GM04504 (cell line): ENCODE measurements at regions not wholly inside any gene's neighbourhood (a gene's known extent, or its start where the extent isn't known, plus 50 kb on each side); places are given as distances from the start of the nearest gene placed in this dataset.
"Not testable (repeated sequence)": the region's sequence is repeated elsewhere in the genome, so short reads cannot be mapped to it uniquely, and the experiment has no call there.

ENCODE experiments used
- DNase-seq: peaks from one replicate; pipeline ENCODE4 v3.0.0-alpha.2; 2012; ENCODE audit warnings: low read depth

- DNase-seq: no peak
Observed at GRCh38 chr21:43287111-43287760, 118.4 kb downstream of the CRYAA start.

GRCh38 chr21:43286196-43286595, 117.4 kb downstream of the CRYAA start:
- DNase-seq: no peak

GRCh38 chr21:43284700-43285099, 115.9 kb downstream of the CRYAA start:
- DNase-seq: no peak

- no peak for DNase-seq
Observed at GRCh38 chr21:43284238-43284637, 115.4 kb downstream of the CRYAA start.

- not testable (repeated sequence) for DNase-seq
Observed at GRCh38 chr21:43283925-43284221, 115.1 kb downstream of the CRYAA start.

- no peak for DNase-seq
Observed at GRCh38 chr21:43283136-43283924, 114.5 kb downstream of the CRYAA start.

- no peak for DNase-seq
Observed at GRCh38 chr21:43282358-43283120, 113.7 kb downstream of the CRYAA start.

GRCh38 chr21:43281661-43282357, 113.0 kb downstream of the CRYAA start:
- DNase-seq: no peak

- no peak for DNase-seq
Observed at GRCh38 chr21:43280949-43281633, 112.3 kb downstream of the CRYAA start.

GRCh38 chr21:43279578-43279894, 110.7 kb downstream of the CRYAA start:
- DNase-seq: no peak

- no peak for DNase-seq
Observed at GRCh38 chr21:43278766-43279577, 110.2 kb downstream of the CRYAA start.

GRCh38 chr21:43278359-43278758, 109.6 kb downstream of the CRYAA start:
- DNase-seq: no peak

- no peak for DNase-seq
Observed at GRCh38 chr21:43277481-43278351, 108.9 kb downstream of the CRYAA start.

GRCh38 chr21:43276811-43277210, 108.0 kb downstream of the CRYAA start:
- DNase-seq: no peak

GRCh38 chr21:43275421-43276211, 106.8 kb downstream of the CRYAA start:
- no peak for DNase-seq

- no peak for DNase-seq
Observed at GRCh38 chr21:43274946-43275310, 106.1 kb downstream of the CRYAA start.

GRCh38 chr21:43274022-43274945, 105.5 kb downstream of the CRYAA start:
- no peak for DNase-seq

- no peak for DNase-seq
Observed at GRCh38 chr21:43273708-43274021, 104.9 kb downstream of the CRYAA start.
